SU-DHL-6 (cell line): ENCODE measurements at regions not wholly inside any gene's neighbourhood (a gene's known extent, or its start where the extent isn't known, plus 50 kb on each side); places are given as distances from the start of the nearest gene placed in this dataset.

Source experiments
- EZH2phosphoT487 ChIP-seq: fragments of 200-600 bp; sonication (generic), shearing (Covaris generic); conservative IDR thresholded peaks from 2 replicates; pipeline ENCODE4 v1.6.1; 2018; ENCODE audit warnings: mild to moderate bottlenecking, antibody characterized with exemption, low read length, moderate library complexity, mixed read lengths
- TF ChIP-seq, protein P1 (sequence below): fragments of 200-600 bp; sonication (generic); IDR thresholded peaks from one replicate; pipeline ENCODE4 v1.5.1; 2017; ENCODE audit warnings: antibody characterized with exemption, mild to moderate bottlenecking, low read length, moderate library complexity; ENCODE audit not compliant: insufficient read depth, poor library complexity, severe bottlenecking

- TF ChIP-seq, protein P1, sequence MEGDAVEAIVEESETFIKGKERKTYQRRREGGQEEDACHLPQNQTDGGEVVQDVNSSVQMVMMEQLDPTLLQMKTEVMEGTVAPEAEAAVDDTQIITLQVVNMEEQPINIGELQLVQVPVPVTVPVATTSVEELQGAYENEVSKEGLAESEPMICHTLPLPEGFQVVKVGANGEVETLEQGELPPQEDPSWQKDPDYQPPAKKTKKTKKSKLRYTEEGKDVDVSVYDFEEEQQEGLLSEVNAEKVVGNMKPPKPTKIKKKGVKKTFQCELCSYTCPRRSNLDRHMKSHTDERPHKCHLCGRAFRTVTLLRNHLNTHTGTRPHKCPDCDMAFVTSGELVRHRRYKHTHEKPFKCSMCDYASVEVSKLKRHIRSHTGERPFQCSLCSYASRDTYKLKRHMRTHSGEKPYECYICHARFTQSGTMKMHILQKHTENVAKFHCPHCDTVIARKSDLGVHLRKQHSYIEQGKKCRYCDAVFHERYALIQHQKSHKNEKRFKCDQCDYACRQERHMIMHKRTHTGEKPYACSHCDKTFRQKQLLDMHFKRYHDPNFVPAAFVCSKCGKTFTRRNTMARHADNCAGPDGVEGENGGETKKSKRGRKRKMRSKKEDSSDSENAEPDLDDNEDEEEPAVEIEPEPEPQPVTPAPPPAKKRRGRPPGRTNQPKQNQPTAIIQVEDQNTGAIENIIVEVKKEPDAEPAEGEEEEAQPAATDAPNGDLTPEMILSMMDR: no peak
- no peak for TF ChIP-seq EZH2phosphoT487
Observed at GRCh38 chr18:45376193-45376592, 239.1 kb upstream of the SLC14A2 start.
